ENCODE measurements at regions not wholly inside any gene's neighbourhood (a gene's known extent, or its start where the extent isn't known, plus 50 kb on each side); places are given as distances from the start of the nearest gene placed in this dataset.

DNA sequence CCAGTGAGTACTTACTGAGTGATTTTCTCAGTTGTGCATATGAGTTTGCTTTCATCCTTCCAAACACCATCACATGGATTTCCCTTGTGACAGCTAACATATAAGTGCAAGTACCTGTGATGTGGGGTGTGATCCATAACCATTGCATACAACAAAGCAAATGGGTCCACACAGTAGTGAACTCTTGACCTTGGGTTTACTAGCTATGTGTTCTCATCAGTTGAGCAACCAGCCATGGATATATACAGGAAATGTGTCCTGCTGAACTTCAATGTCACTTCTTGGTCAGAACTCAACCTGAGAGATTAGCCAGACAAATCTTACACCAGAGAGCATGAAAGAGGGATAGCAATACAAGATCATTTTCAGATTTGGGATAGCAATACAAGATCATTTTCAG lies 420.9 kb upstream of the KCNH7 start:
- H3K27ac ChIP-seq: no peak overlapping the region
- H3K27me3 ChIP-seq (replicated peaks; ENCODE audit: insufficient read depth): no peaks in the 10 kb centered on the region
- H3K9me3 ChIP-seq: no peaks in the 10 kb centered on the region
- H3K36me3 ChIP-seq: no peaks in the 10 kb centered on the region
- TF ChIP-seq, protein P1, sequence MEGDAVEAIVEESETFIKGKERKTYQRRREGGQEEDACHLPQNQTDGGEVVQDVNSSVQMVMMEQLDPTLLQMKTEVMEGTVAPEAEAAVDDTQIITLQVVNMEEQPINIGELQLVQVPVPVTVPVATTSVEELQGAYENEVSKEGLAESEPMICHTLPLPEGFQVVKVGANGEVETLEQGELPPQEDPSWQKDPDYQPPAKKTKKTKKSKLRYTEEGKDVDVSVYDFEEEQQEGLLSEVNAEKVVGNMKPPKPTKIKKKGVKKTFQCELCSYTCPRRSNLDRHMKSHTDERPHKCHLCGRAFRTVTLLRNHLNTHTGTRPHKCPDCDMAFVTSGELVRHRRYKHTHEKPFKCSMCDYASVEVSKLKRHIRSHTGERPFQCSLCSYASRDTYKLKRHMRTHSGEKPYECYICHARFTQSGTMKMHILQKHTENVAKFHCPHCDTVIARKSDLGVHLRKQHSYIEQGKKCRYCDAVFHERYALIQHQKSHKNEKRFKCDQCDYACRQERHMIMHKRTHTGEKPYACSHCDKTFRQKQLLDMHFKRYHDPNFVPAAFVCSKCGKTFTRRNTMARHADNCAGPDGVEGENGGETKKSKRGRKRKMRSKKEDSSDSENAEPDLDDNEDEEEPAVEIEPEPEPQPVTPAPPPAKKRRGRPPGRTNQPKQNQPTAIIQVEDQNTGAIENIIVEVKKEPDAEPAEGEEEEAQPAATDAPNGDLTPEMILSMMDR (IDR thresholded peaks at IDR 0.05): no peak
- DNase-seq (ENCODE audit: low spot score): no peak
- no peak for ATAC-seq (ENCODE audit: insufficient number of reproducible peaks, low FRiP score, low read depth)
- no peak overlapping the region for H3K4me3 ChIP-seq
- no peaks in the 10 kb centered on the region for H3K4me1 ChIP-seq (ENCODE audit: control insufficient read depth in 1 of 2, low read depth in 2 of 2)

DNA sequence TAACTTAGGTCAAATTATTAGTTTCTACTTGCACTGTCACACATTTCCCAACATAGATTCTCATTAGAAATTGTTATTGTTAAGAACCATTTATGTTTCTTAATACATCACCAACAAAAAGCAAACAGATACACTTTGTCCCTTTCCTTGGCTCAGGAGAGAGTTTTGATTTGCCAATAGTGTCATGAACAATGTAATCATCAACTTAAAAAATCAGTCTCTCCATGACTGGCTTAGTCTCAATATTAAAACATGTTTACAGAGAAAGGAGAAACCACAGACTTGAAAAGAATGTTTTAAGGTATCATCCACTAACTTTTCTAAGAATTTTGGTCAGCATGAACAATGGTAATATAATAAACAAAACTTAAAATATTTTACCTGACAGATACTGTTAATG lies 416.5 kb upstream of the KCNH7 start:
- H3K36me3 ChIP-seq: no peaks in the 10 kb centered on the region
- TF ChIP-seq, protein P1 (IDR thresholded peaks at IDR 0.05): no peak
- H3K27me3 ChIP-seq (replicated peaks; ENCODE audit: insufficient read depth): no peaks in the 10 kb centered on the region
- H3K27ac ChIP-seq: no peak overlapping the region
- H3K4me3 ChIP-seq: no peak overlapping the region
- DNase-seq (ENCODE audit: low spot score) (no peak), ATAC-seq (ENCODE audit: insufficient number of reproducible peaks, low FRiP score, low read depth) (no peak)
- H3K9me3 ChIP-seq: no peaks in the 10 kb centered on the region
- H3K4me1 ChIP-seq (ENCODE audit: control insufficient read depth in 1 of 2, low read depth in 2 of 2): no peaks in the 10 kb centered on the region

DNA sequence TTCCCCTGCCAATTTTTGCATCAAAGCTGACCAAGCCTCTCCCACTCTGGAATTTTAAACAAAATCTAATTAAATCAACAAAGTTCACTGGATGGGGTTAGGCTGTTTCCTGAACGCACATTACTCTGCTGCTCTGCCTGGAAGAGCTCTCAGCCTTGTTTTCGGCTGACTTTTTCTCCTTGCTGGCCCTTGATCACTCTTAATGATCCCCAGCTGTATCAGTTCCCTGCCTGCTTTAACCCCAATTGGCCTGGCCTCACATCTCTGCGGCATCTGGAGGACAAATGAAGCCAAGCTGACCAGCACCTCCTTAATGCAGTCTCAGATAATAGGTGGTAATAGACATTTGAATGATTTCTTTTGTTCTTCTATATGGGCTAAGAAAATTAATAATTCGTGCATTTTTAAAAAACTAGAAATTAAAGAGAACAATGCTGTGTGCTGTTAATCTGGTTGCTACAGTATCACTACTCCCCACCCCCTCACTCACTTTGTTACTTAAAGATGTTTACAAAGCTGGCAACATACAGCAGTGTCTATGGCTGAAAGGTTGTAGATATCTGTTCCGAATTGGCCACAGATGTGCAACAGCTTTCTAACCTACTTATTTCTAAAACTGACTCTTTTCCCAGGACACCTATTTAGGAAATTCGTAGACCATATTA lies 415.2 kb upstream of the KCNH7 start:
- H3K4me1 ChIP-seq (ENCODE audit: control insufficient read depth in 1 of 2, low read depth in 2 of 2): no peaks in the 10 kb centered on the region
- no peaks in the 10 kb centered on the region for H3K36me3 ChIP-seq
- H3K9me3 ChIP-seq: no peaks in the 10 kb centered on the region
- ATAC-seq (ENCODE audit: insufficient number of reproducible peaks, low FRiP score, low read depth): no peak
- no peak for DNase-seq (ENCODE audit: low spot score)
- no peak overlapping the region for H3K27ac ChIP-seq
- TF ChIP-seq, protein P1 (IDR thresholded peaks at IDR 0.05): no peak
- no peak overlapping the region for H3K4me3 ChIP-seq
- no peaks in the 10 kb centered on the region for H3K27me3 ChIP-seq (replicated peaks; ENCODE audit: insufficient read depth)

DNA sequence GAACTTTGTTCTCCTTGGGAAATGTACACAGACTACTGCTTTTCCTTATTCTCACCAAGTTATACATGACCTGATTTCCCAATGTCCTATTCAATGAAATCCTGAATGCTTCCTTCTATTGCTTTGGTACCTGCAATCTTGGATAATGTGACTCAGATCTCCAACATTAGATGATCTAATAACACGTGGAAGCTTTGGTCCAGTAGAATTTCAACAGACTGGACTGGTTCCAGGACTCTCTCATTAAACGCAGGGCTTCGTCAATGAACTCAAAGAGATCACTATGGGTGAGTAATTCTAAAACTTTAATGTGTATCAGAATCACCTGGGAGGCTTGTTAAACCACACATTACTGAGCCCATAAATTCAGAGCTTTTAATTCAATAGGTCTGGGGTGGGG lies 413.6 kb upstream of the KCNH7 start:
- H3K27me3 ChIP-seq (replicated peaks; ENCODE audit: insufficient read depth): no peaks in the 10 kb centered on the region
- H3K4me3 ChIP-seq: no peak overlapping the region
- H3K4me1 ChIP-seq (ENCODE audit: control insufficient read depth in 1 of 2, low read depth in 2 of 2): no peaks in the 10 kb centered on the region
- no peaks in the 10 kb centered on the region for H3K36me3 ChIP-seq
- DNase-seq (ENCODE audit: low spot score): no peak
- no peaks in the 10 kb centered on the region for H3K9me3 ChIP-seq
- no peak overlapping the region for H3K27ac ChIP-seq
- TF ChIP-seq, protein P1 (IDR thresholded peaks at IDR 0.05): no peak
- no peak for ATAC-seq (ENCODE audit: insufficient number of reproducible peaks, low FRiP score, low read depth)

DNA sequence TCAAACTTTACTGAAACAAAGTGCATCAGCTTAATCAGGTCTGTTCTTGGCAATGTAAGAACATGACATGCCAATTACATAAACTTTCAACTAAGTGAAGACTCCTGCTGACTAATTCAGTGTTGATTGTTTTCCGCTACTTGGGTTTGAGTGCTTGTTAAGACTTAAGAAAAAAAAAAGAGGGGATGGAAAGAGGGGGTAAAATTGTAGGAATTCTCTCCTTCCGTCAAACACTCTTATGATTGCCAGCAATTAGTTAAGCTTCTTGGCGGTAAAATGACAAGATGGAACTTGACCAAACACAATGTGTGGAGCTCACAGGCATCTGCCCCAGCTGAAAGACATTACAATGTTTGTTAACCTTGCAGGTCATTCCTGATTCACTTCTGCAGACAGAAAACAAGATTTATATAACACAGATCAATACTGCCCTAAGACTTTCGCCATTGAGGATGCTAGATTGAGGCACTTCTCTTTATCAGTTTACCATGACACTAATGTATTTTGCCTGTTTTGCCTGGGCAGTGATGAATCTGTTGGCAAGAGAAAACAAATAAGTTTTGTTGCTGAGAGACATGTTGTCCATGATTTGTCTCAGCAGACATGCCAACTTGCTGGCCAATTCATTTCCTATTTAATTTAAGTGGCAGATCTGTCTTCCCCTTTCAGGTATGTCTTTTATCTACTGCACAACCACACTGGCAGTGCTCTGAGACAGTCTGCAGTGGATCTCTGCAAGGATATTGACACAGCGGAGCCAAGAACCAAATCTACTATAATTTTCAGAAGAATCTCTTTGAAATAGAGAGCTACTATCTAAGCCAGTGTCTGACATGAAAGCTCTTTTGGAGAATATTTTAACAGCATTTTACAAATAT lies 410.0 kb upstream of the KCNH7 start:
- H3K27ac ChIP-seq: no peak overlapping the region
- no peaks in the 10 kb centered on the region for H3K4me1 ChIP-seq (ENCODE audit: control insufficient read depth in 1 of 2, low read depth in 2 of 2)
- H3K9me3 ChIP-seq: no peaks in the 10 kb centered on the region
- DNase-seq (ENCODE audit: low spot score) (no peak), ATAC-seq (ENCODE audit: insufficient number of reproducible peaks, low FRiP score, low read depth) (no peak)
- H3K36me3 ChIP-seq: no peaks in the 10 kb centered on the region
- TF ChIP-seq, protein P1 (IDR thresholded peaks at IDR 0.05): no peak
- no peaks in the 10 kb centered on the region for H3K27me3 ChIP-seq (replicated peaks; ENCODE audit: insufficient read depth)
- no peak overlapping the region for H3K4me3 ChIP-seq

Data from thoracic aorta (tissue), 2 donors.